Stimulated activated CD4-positive, alpha-beta T cell treated with anti-CD3 and anti-CD28 coated beads, Interleukin-15, amount 100 ng/mL, for 24 hours (primary cell): ENCODE measurements at regions not wholly inside any gene's neighbourhood (a gene's known extent, or its start where the extent isn't known, plus 50 kb on each side); places are given as distances from the start of the nearest gene placed in this dataset.
"Not testable (repeated sequence)": the region's sequence is repeated elsewhere in the genome, so short reads cannot be mapped to it uniquely, and the experiment has no call there.

Source experiments
- DNase-seq: peaks from one replicate; pipeline ENCODE4 v3.0.0-alpha.2; 2020

GRCh38 chr4:60721685-60722084 lies 478.4 kb upstream of the ADGRL3 start:
- DNase-seq = no peak

GRCh38 chr4:60723796-60724195 lies 476.3 kb upstream of the ADGRL3 start:
- no peak for DNase-seq

- DNase-seq = no peak
Measured at GRCh38 chr4:60724623-60725022, 475.5 kb upstream of the ADGRL3 start.

- no peak for DNase-seq
Measured at GRCh38 chr4:60726779-60727178, 473.3 kb upstream of the ADGRL3 start.

GRCh38 chr4:60729194-60729593 lies 470.9 kb upstream of the ADGRL3 start:
- DNase-seq = no peak

GRCh38 chr4:60729764-60730163 lies 470.4 kb upstream of the ADGRL3 start:
- DNase-seq = not testable (repeated sequence)

GRCh38 chr4:60737858-60738257 lies 462.3 kb upstream of the ADGRL3 start:
- DNase-seq = no peak

GRCh38 chr4:60743654-60744053 lies 456.5 kb upstream of the ADGRL3 start:
- DNase-seq = no peak

- DNase-seq = no peak
Measured at GRCh38 chr4:60744767-60745166, 455.4 kb upstream of the ADGRL3 start.

GRCh38 chr4:60745800-60746571 lies 454.1 kb upstream of the ADGRL3 start:
- no peak for DNase-seq

- DNase-seq = no peak
Measured at GRCh38 chr4:60750962-60751361, 449.2 kb upstream of the ADGRL3 start.

- DNase-seq = no peak
Measured at GRCh38 chr4:60757986-60758680, 442.0 kb upstream of the ADGRL3 start.

- DNase-seq = no peak
Measured at GRCh38 chr4:60759518-60760245, 440.4 kb upstream of the ADGRL3 start.

- DNase-seq = no peak
Measured at GRCh38 chr4:60780874-60781273, 419.3 kb upstream of the ADGRL3 start.

GRCh38 chr4:60790608-60791007 lies 409.5 kb upstream of the ADGRL3 start:
- DNase-seq = no peak

- no peak for DNase-seq
Measured at GRCh38 chr4:60794372-60794771, 405.8 kb upstream of the ADGRL3 start.

- no peak for DNase-seq
Measured at GRCh38 chr4:60799214-60799613, 400.9 kb upstream of the ADGRL3 start.

GRCh38 chr4:60800701-60801100 lies 399.4 kb upstream of the ADGRL3 start:
- no peak for DNase-seq

- no peak for DNase-seq
Measured at GRCh38 chr4:60805500-60806313, 394.4 kb upstream of the ADGRL3 start.

GRCh38 chr4:60808726-60809485 lies 391.2 kb upstream of the ADGRL3 start:
- no peak for DNase-seq

- DNase-seq = no peak
Measured at GRCh38 chr4:60809486-60809800, 390.7 kb upstream of the ADGRL3 start.

GRCh38 chr4:60812811-60813210 lies 387.3 kb upstream of the ADGRL3 start:
- no peak for DNase-seq
